OCI-LY1 (cell line): ENCODE measurements at regions not wholly inside any gene's neighbourhood (a gene's known extent, or its start where the extent isn't known, plus 50 kb on each side); places are given as distances from the start of the nearest gene placed in this dataset.

ENCODE experiments used
- H2AFZ ChIP-seq: fragments of 200-600 bp; sonication (generic), shearing (Covaris generic); 2 replicates; pipeline ENCODE4 v1.6.0; 2014; ENCODE audit warnings: antibody characterized with exemption, mild to moderate bottlenecking, low read length
- H3F3A ChIP-seq: fragments of 200-600 bp; sonication (generic), shearing (Covaris generic); 2 replicates; pipeline ENCODE4 v1.6.0; 2014; ENCODE audit warnings: mild to moderate bottlenecking, antibody characterized with exemption, low read length, moderate library complexity; ENCODE audit not compliant: insufficient read depth
- H3K27ac ChIP-seq: fragments of 200-600 bp; sonication (generic); 2 replicates; pipeline ENCODE4 v1.5.1; 2014; ENCODE audit warnings: low read length, mixed run types, mild to moderate bottlenecking, low read depth; ENCODE audit not compliant: poor library complexity, severe bottlenecking
- H3K27me3 ChIP-seq: fragments of 200-600 bp; sonication (generic); 2 replicates; pipeline ENCODE4 v1.6.0; 2014; ENCODE audit warnings: antibody characterized with exemption, mild to moderate bottlenecking, low read length, moderate library complexity; ENCODE audit not compliant: insufficient read depth
- H3K36me3 ChIP-seq: fragments of 200-600 bp; sonication (generic); 2 replicates; pipeline ENCODE4 v1.6.1; 2014; ENCODE audit warnings: mild to moderate bottlenecking, antibody characterized with exemption, low read length, moderate library complexity, mixed read lengths; ENCODE audit not compliant: insufficient read depth
- H3K4me1 ChIP-seq: fragments of 200-600 bp; sonication (generic); 2 replicates; pipeline ENCODE4 v1.5.1; 2014; ENCODE audit warnings: mild to moderate bottlenecking, low read length, moderate library complexity; ENCODE audit not compliant: insufficient read depth, severe bottlenecking
- H3K4me2 ChIP-seq: fragments of 200-600 bp; sonication (generic), shearing (Covaris generic); 2 replicates; pipeline ENCODE4 v1.6.1; 2014; ENCODE audit warnings: low read length
- H3K4me3 ChIP-seq: fragments of 200-600 bp; sonication (generic); 2 replicates; pipeline ENCODE4 v1.5.1; 2014; ENCODE audit warnings: low read length, low read depth, mild to moderate bottlenecking, mixed read lengths; ENCODE audit not compliant: poor library complexity, severe bottlenecking
- H3K79me2 ChIP-seq: fragments of 200-600 bp; shearing (Covaris generic); 2 replicates; pipeline ENCODE4 v1.6.1; 2016; ENCODE audit warnings: mixed run types, low read length, mixed read lengths; ENCODE audit not compliant: insufficient read depth
- H3K9ac ChIP-seq: fragments of 200-600 bp; sonication (generic), shearing (Covaris generic); 2 replicates; pipeline ENCODE4 v1.6.1; 2014; ENCODE audit warnings: mild to moderate bottlenecking, low read length, mixed read lengths
- H3K9me2 ChIP-seq: fragments of 200-600 bp; sonication (generic), shearing (Covaris generic); 2 replicates; pipeline ENCODE4 v1.6.1; 2014; ENCODE audit warnings: low read depth, mild to moderate bottlenecking, low read length, mixed read lengths
- H3K9me3 ChIP-seq: fragments of 200-600 bp; shearing (Covaris generic); 2 replicates; pipeline ENCODE4 v1.6.1; 2014; ENCODE audit warnings: low read length, mixed read lengths
- H4K20me1 ChIP-seq: fragments of 200-600 bp; sonication (generic), shearing (Covaris generic); 2 replicates; pipeline ENCODE4 v1.6.0; 2016; ENCODE audit warnings: mild to moderate bottlenecking, low read length; ENCODE audit not compliant: insufficient read depth
- CTCF ChIP-seq: fragments of 200-600 bp; sonication (generic), shearing (Covaris generic); IDR thresholded peaks from 2 replicates; pipeline ENCODE4 v1.5.1; 2017; ENCODE audit warnings: mild to moderate bottlenecking, antibody characterized with exemption, low read length, moderate library complexity, mixed read lengths
- EZH2 ChIP-seq: fragments of 200-600 bp; sonication (generic), shearing (Covaris generic); IDR thresholded peaks from 2 replicates; pipeline ENCODE4 v1.8.0; 2017; ENCODE audit warnings: borderline replicate concordance, mixed run types, mild to moderate bottlenecking, antibody characterized with exemption, low read length, moderate library complexity, mixed read lengths

- peaks cover 6% of the 10 kb centered on the region for H3K4me1 ChIP-seq
Measured at GRCh38 chr14:95433094-95433478, 83.4 kb downstream of the SYNE3 start.

GRCh38 chr14:95432144-95433093, 84.0 kb downstream of the SYNE3 start:
- Histone ChIP-seq H3F3A (no peaks in the 10 kb centered on the region), H3K36me3 (no peaks in the 10 kb centered on the region; the same call in 1 of the 2 replicates), H3K9me3 (no peaks in the 10 kb centered on the region), H3K4me3 (no peak overlapping the region), H3K27me3 (no peaks in the 10 kb centered on the region), H3K4me1 (peaks cover 1% of the 10 kb centered on the region), H4K20me1 (no peaks in the 10 kb centered on the region), H3K9me2 (no peaks in the 10 kb centered on the region), H3K79me2 (no peaks in the 10 kb centered on the region), H3K4me2 (no peak overlapping the region), H3K27ac (no peak overlapping the region), H3K9ac (no peak overlapping the region), H2AFZ (no peak overlapping the region)
- TF ChIP-seq EZH2, result no peak
- TF ChIP-seq CTCF, result peak; percentile 69

More at GRCh38 chr14:95433094-95433478, 83.4 kb downstream of the SYNE3 start:
- H3K79me2 ChIP-seq, result no peaks in the 10 kb centered on the region
- no peaks in the 10 kb centered on the region for H4K20me1 ChIP-seq
- no peaks in the 10 kb centered on the region for H3K27me3 ChIP-seq
- TF ChIP-seq EZH2, result no peak
- H3K9ac ChIP-seq, result no peak overlapping the region
- no peaks in the 10 kb centered on the region for H3K9me3 ChIP-seq
- H3K4me2 ChIP-seq, result no peak overlapping the region
- H2AFZ ChIP-seq, result no peak overlapping the region
- H3K4me3 ChIP-seq, result no peak overlapping the region
- H3K36me3 ChIP-seq, result no peaks in the 10 kb centered on the region; the same call in 1 of the 2 replicates
- H3K9me2 ChIP-seq, result no peaks in the 10 kb centered on the region
- no peak overlapping the region for H3K27ac ChIP-seq
- H3F3A ChIP-seq, result no peaks in the 10 kb centered on the region

GRCh38 chr14:95431199-95432143, 85.0 kb downstream of the SYNE3 start:
- H3K4me1 ChIP-seq, result no peaks in the 10 kb centered on the region
- H3K79me2 ChIP-seq, result no peaks in the 10 kb centered on the region
- no peak overlapping the region for H3K4me3 ChIP-seq
- no peaks in the 10 kb centered on the region for H3K27me3 ChIP-seq
- no peaks in the 10 kb centered on the region for H3K9me2 ChIP-seq
- no peaks in the 10 kb centered on the region for H3F3A ChIP-seq
- no peak overlapping the region for H3K9ac ChIP-seq
- H2AFZ ChIP-seq, result no peak overlapping the region
- no peaks in the 10 kb centered on the region for H3K9me3 ChIP-seq
- H3K4me2 ChIP-seq, result no peak overlapping the region
- TF ChIP-seq CTCF (peak; percentile 74), EZH2 (no peak)
- no peak overlapping the region for H3K27ac ChIP-seq
- H4K20me1 ChIP-seq, result no peaks in the 10 kb centered on the region
- no peaks in the 10 kb centered on the region; the same call in 1 of the 2 replicates for H3K36me3 ChIP-seq
